ENCODE measurements at regions not wholly inside any gene's neighbourhood (a gene's known extent, or its start where the extent isn't known, plus 50 kb on each side); places are given as distances from the start of the nearest gene placed in this dataset.

GRCh38 chr2:205878999-205879762, 196.9 kb downstream of the NRP2 start:
- no peaks in the 10 kb centered on the region; the same call in 1 of the 2 replicates for H3K27me3 Mint-ChIP-seq (ENCODE audit: low read depth)
- CTCF ChIA-PET = interaction anchor here (1.0 to 1.7 kb wide), 2 partner anchors 47 to 105 kb away, joined by 4 to 7 read pairs; no protein-coding TSS in a partner anchor
- POLR2A ChIA-PET = no interaction called here
- H3K4me3 Mint-ChIP-seq = no peak overlapping the region
- TF ChIP-seq GRHL2 (CRISPR knock-in tag; IDR thresholded peaks at IDR 0.05; ENCODE audit: insufficient replicate concordance, severe bottlenecking) = no peak
- TF ChIP-seq TEAD1 (CRISPR knock-in tag; IDR thresholded peaks at IDR 0.05) = no peak
- TF ChIP-seq MYBL2 (CRISPR knock-in tag; IDR thresholded peaks at IDR 0.05) = no peak
- TF ChIP-seq, protein P1, sequence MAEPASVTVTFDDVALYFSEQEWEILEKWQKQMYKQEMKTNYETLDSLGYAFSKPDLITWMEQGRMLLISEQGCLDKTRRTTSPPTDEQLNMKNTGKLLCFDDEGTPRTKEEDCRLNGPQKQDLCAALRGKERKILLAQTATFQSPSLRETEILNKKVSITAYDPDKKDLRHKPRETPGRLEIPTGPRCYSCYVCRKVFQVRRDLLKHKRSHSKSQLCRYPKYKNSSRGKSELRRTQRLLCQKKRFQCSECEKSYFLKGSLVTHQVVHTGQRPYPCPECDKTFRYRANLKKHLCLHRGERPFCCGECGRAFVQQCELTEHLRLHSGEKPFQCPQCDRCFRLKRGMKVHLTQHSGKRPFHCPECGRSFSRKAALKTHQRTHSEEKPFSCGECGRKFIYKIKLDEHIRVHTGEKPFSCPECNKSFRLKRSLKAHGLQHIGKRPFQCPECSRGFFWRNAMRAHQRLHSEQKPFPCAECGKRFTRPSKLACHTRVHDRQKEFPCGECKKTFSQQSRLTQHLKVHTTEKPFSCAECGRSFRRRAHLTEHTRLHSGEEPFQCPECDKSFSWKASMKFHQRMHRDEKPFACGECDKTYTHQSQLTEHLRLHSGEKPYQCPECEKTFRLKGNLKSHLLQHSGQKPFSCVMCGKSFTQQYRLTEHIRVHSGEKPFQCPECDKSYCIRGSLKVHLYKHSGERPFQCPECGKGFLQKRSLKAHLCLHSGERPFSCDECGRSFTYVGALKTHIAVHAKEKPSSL (CRISPR knock-in tag; conservative IDR thresholded peaks at IDR 0.05) = no peak
- no peak for TF ChIP-seq RELA (CRISPR knock-in tag; IDR thresholded peaks at IDR 0.05; ENCODE audit: borderline replicate concordance)
- TF ChIP-seq, protein P2, sequence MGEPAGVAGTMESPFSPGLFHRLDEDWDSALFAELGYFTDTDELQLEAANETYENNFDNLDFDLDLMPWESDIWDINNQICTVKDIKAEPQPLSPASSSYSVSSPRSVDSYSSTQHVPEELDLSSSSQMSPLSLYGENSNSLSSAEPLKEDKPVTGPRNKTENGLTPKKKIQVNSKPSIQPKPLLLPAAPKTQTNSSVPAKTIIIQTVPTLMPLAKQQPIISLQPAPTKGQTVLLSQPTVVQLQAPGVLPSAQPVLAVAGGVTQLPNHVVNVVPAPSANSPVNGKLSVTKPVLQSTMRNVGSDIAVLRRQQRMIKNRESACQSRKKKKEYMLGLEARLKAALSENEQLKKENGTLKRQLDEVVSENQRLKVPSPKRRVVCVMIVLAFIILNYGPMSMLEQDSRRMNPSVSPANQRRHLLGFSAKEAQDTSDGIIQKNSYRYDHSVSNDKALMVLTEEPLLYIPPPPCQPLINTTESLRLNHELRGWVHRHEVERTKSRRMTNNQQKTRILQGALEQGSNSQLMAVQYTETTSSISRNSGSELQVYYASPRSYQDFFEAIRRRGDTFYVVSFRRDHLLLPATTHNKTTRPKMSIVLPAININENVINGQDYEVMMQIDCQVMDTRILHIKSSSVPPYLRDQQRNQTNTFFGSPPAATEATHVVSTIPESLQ (CRISPR knock-in tag; IDR thresholded peaks at IDR 0.05) = no peak
- TF ChIP-seq, protein P3, sequence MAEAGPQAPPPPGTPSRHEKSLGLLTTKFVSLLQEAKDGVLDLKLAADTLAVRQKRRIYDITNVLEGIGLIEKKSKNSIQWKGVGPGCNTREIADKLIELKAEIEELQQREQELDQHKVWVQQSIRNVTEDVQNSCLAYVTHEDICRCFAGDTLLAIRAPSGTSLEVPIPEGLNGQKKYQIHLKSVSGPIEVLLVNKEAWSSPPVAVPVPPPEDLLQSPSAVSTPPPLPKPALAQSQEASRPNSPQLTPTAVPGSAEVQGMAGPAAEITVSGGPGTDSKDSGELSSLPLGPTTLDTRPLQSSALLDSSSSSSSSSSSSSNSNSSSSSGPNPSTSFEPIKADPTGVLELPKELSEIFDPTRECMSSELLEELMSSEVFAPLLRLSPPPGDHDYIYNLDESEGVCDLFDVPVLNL (CRISPR knock-in tag; IDR thresholded peaks at IDR 0.05; ENCODE audit: borderline replicate concordance, low read depth) = no peak
- TF ChIP-seq TEAD4 (CRISPR knock-in tag; IDR thresholded peaks at IDR 0.05) = no peak
- TF ChIP-seq, protein P4, sequence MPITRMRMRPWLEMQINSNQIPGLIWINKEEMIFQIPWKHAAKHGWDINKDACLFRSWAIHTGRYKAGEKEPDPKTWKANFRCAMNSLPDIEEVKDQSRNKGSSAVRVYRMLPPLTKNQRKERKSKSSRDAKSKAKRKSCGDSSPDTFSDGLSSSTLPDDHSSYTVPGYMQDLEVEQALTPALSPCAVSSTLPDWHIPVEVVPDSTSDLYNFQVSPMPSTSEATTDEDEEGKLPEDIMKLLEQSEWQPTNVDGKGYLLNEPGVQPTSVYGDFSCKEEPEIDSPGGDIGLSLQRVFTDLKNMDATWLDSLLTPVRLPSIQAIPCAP (CRISPR knock-in tag; IDR thresholded peaks at IDR 0.05) = no peak
- no peak for TF ChIP-seq USF1 (CRISPR knock-in tag; IDR thresholded peaks at IDR 0.05)
- no peak for TF ChIP-seq ESRRA (CRISPR knock-in tag; IDR thresholded peaks at IDR 0.05; ENCODE audit: borderline replicate concordance)
- no peak for TF ChIP-seq IRF2 (CRISPR knock-in tag; IDR thresholded peaks at IDR 0.05; ENCODE audit: borderline replicate concordance, low read depth)
- no peak for TF ChIP-seq SMAD3 (CRISPR knock-in tag; IDR thresholded peaks at IDR 0.05; ENCODE audit: borderline replicate concordance)
- TF ChIP-seq, protein P5, sequence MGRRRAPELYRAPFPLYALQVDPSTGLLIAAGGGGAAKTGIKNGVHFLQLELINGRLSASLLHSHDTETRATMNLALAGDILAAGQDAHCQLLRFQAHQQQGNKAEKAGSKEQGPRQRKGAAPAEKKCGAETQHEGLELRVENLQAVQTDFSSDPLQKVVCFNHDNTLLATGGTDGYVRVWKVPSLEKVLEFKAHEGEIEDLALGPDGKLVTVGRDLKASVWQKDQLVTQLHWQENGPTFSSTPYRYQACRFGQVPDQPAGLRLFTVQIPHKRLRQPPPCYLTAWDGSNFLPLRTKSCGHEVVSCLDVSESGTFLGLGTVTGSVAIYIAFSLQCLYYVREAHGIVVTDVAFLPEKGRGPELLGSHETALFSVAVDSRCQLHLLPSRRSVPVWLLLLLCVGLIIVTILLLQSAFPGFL (CRISPR knock-in tag; IDR thresholded peaks at IDR 0.05; ENCODE audit: borderline replicate concordance) = no peak
- TF ChIP-seq PRDM15 (CRISPR knock-in tag; IDR thresholded peaks at IDR 0.05) = no peak
- no peak for TF ChIP-seq SP1 (CRISPR knock-in tag; conservative IDR thresholded peaks at IDR 0.05)
- TF ChIP-seq MXD4 (CRISPR knock-in tag; IDR thresholded peaks at IDR 0.05; ENCODE audit: borderline replicate concordance) = no peak
- ATAC-seq (no peak), DNase-seq (ENCODE audit: low spot score) (no peak)
- peaks cover 27% of the 10 kb centered on the region for H3K4me1 Mint-ChIP-seq
- H3K27ac Mint-ChIP-seq = no peak overlapping the region
- H3K9me3 Mint-ChIP-seq = peaks cover 5% of the 10 kb centered on the region
- peaks cover 5% of the 10 kb centered on the region; the same call in 1 of the 2 replicates for H3K36me3 Mint-ChIP-seq

Data from WTC11 (cell line).